Mesendoderm (in vitro differentiated cells): ENCODE measurements at regions not wholly inside any gene's neighbourhood (a gene's known extent, or its start where the extent isn't known, plus 50 kb on each side); places are given as distances from the start of the nearest gene placed in this dataset.
"Not testable (repeated sequence)": the region's sequence is repeated elsewhere in the genome, so short reads cannot be mapped to it uniquely, and the experiment has no call there.

Experiments used
- DNase-seq: peaks from one replicate; pipeline ENCODE4 v3.0.0; 2013
- H2AK5ac ChIP-seq: 2 replicates; pipeline ENCODE4 v1.6.1; 2013; ENCODE audit warnings: low read length, inconsistent platforms
- H2BK120ac ChIP-seq: 2 replicates; pipeline ENCODE4 v1.6.1; 2013; ENCODE audit warnings: low read depth, mild to moderate bottlenecking, low read length, moderate library complexity, mixed read lengths
- H2BK15ac ChIP-seq: replicated peaks from 2 replicates; pipeline ENCODE4 v1.6.1; 2013; ENCODE audit warnings: low read depth, mild to moderate bottlenecking, moderate library complexity
- H2BK5ac ChIP-seq: 2 replicates; pipeline ENCODE4 v1.6.1; 2013; ENCODE audit warnings: low read length, inconsistent platforms
- H3K18ac ChIP-seq: 2 replicates; pipeline ENCODE4 v1.6.1; 2013; ENCODE audit warnings: mild to moderate bottlenecking, low read length, mixed read lengths
- H3K23ac ChIP-seq: one replicate; pipeline ENCODE4 v1.6.1; 2013; ENCODE audit warnings: low read length
- H3K27ac ChIP-seq: 2 replicates; pipeline ENCODE4 v1.5.1; 2013; ENCODE audit warnings: low read depth, mild to moderate bottlenecking, inconsistent platforms, low read length, moderate library complexity
- H3K27me3 ChIP-seq: 2 replicates; pipeline ENCODE4 v1.6.1; 2013; ENCODE audit warnings: low read length, control low read depth, mild to moderate bottlenecking, inconsistent platforms; ENCODE audit not compliant: insufficient read depth, poor library complexity
- H3K36me3 ChIP-seq: 2 replicates; pipeline ENCODE4 v1.6.1; 2013; ENCODE audit warnings: low read length, inconsistent platforms; ENCODE audit not compliant: control insufficient read depth, insufficient read depth
- H3K4ac ChIP-seq: one replicate; pipeline ENCODE4 v1.6.1; 2013; ENCODE audit warnings: low read depth, mild to moderate bottlenecking, low read length, moderate library complexity
- H3K4me1 ChIP-seq: 2 replicates; pipeline ENCODE4 v1.6.1; 2013; ENCODE audit warnings: low read depth, low read length, inconsistent platforms; ENCODE audit not compliant: control insufficient read depth
- H3K4me2 ChIP-seq: 2 replicates; pipeline ENCODE4 v1.6.1; 2013; ENCODE audit warnings: low read length
- H3K4me3 ChIP-seq: 2 replicates; pipeline ENCODE4 v1.5.1; 2013; ENCODE audit warnings: mild to moderate bottlenecking, low read length
- H3K56ac ChIP-seq: one replicate; pipeline ENCODE4 v1.6.1; 2013; ENCODE audit warnings: low read length
- H3K79me1 ChIP-seq: 2 replicates; pipeline ENCODE4 v1.6.1; 2013; ENCODE audit warnings: low read length, inconsistent platforms
- H3K79me2 ChIP-seq: 2 replicates; pipeline ENCODE4 v1.6.1; 2013; ENCODE audit warnings: mild to moderate bottlenecking, low read length; ENCODE audit not compliant: control insufficient read depth, insufficient read depth
- H3K9ac ChIP-seq: 2 replicates; pipeline ENCODE4 v1.6.1; 2013; ENCODE audit warnings: low read length, inconsistent platforms
- H4K5ac ChIP-seq: one replicate; pipeline ENCODE4 v1.6.1; 2013; ENCODE audit warnings: low read length
- H4K8ac ChIP-seq: one replicate; pipeline ENCODE4 v1.6.1; 2013; ENCODE audit warnings: low read depth, mild to moderate bottlenecking, control low read depth, low read length, moderate library complexity
- WGBS: extraction: QIAGEN DNeasy Blood & Tissue Kit; methylation state at CpG from one replicate; pipeline ENCODE4 v1.1.7; 2013; ENCODE audit warnings: low lambda C conversion rate, missing lambda C conversion rate; ENCODE audit not compliant: insufficient coverage; ENCODE audit errors: extremely low coverage; 5-methylcytosine and 5-hydroxymethylcytosine counted together

DNA sequence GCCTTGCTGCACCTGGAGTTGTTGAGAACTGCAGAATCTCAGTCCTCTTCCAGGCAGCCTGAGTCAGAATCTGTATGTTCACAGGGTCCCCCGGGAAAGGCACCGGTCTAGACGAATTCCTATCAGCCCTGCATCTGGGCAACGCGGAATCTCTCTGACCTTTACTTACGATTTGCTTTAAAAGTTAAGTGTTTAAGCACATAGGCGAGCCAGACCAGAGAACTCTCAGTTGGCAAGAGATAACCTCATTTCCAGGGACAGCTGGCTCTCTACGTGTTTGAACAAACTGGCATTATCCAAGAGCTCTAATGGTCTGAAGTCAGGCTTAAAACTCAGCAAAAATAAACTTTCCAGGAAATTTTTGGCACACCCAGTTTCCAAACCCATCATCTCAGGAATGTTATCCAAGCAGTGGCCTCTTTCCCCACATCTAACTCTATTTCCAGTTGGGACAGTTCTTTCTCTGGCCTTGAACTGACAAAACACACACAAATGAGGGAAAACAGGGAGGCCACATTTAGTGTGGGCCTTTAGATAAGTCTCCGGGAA lies 53.4 kb downstream of the HES1 start:
- Histone ChIP-seq H3K27ac (no peak overlapping the region), H4K8ac (no peak overlapping the region), H3K4ac (no peak overlapping the region), H3K56ac (no peak overlapping the region), H3K36me3 (no peaks in the 10 kb centered on the region), H2BK120ac (no peak overlapping the region), H3K4me3 (no peak overlapping the region), H4K5ac (no peak overlapping the region), H2BK5ac (no peak overlapping the region), H3K4me2 (no peak overlapping the region), H3K27me3 (no peaks in the 10 kb centered on the region), H2BK15ac (no peak overlapping the region), H3K79me2 (no peaks in the 10 kb centered on the region), H3K4me1 (no peaks in the 10 kb centered on the region), H3K18ac (no peak overlapping the region), H3K23ac (no peak overlapping the region), H2AK5ac (no peak overlapping the region), H3K9ac (no peak overlapping the region), H3K79me1 (no peaks in the 10 kb centered on the region)
- no peak for DNase-seq
- no CpG with 5 or more reads among the region's 9 CpGs for WGBS

DNA sequence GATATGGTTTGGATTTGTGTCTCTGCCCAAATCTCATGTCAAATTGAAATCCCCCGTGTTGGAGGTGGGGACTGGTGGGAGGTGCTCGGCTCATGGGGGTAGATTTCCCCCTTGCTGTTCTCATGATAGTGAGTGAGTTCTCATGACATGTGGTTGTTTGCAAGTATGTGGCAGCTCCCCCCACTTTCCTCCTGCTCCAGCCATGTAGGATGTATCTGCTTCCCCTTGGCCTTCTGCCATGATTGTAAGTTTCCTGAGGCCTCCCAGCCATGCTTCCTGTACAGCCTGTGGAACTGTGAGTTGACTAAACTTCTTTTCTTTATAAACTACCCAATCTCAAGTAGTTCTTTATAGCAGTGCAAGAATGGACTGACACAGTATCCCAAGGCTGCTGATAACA lies 55.9 kb downstream of the HES1 start:
- H4K8ac ChIP-seq, H4K5ac ChIP-seq, H3K4me2 ChIP-seq, H2BK5ac ChIP-seq, H2BK15ac ChIP-seq, H3K4ac ChIP-seq, DNase-seq, H3K27ac ChIP-seq, H3K79me2 ChIP-seq, H3K27me3 ChIP-seq, H3K4me3 ChIP-seq, H2BK120ac ChIP-seq, H3K79me1 ChIP-seq, H3K23ac ChIP-seq, H3K18ac ChIP-seq, H3K4me1 ChIP-seq, H3K36me3 ChIP-seq, H3K9ac ChIP-seq, H3K56ac ChIP-seq, H2AK5ac ChIP-seq: not testable (repeated sequence)
- WGBS = no CpG with 5 or more reads among the region's 2 CpGs

DNA sequence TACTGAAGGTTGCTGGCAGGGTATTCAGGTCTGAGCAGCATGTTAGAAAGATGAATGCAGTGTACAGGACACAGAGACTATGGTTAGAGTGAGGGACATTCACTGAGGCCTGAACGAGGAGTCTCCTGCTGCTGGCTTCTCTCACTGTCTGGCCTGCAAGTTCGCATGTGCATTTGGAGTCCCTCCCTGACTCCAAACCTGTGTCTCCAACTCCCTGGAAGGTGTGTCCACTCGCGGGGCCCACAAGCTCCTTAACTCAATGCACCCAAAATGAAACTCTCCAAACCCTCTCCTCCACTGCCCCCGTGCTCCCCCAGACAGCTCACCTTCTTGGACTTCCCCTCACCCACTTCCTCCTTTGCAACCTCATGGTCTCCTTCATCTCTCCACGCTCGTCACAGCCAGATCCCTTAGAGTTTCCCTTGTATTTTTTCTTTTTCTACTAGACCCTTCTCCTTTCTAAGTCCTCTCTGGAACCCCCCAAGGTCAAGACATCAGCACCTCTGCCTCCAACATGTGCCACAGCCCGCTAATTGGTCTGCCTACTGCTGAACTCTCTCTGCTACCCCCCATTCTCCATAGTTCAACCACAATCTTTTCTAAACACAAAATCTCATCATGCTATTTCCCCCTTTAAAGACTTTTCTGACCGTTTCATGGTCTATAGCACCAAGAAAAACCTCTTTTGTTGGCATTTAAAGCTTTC lies 58.3 kb downstream of the HES1 start:
- H3K27me3 ChIP-seq = no peaks in the 10 kb centered on the region
- no peaks in the 10 kb centered on the region for H3K4me1 ChIP-seq
- peak overlapping the region; percentile 39 for H3K56ac ChIP-seq
- no peak overlapping the region for H3K4me2 ChIP-seq
- no peak for DNase-seq
- no peak overlapping the region for H2BK120ac ChIP-seq
- H3K4me3 ChIP-seq = no peak overlapping the region
- H3K23ac ChIP-seq = no peak overlapping the region
- no peak overlapping the region for H4K5ac ChIP-seq
- H4K8ac ChIP-seq = no peak overlapping the region
- no peaks in the 10 kb centered on the region for H3K36me3 ChIP-seq
- H2BK15ac ChIP-seq = no peak overlapping the region
- no peak overlapping the region for H2AK5ac ChIP-seq
- H3K18ac ChIP-seq = no peak overlapping the region
- H2BK5ac ChIP-seq = no peak overlapping the region
- H3K79me1 ChIP-seq = no peaks in the 10 kb centered on the region
- H3K4ac ChIP-seq = no peak overlapping the region
- WGBS = no CpG with 5 or more reads among the region's 9 CpGs
- H3K27ac ChIP-seq = no peak overlapping the region
- H3K79me2 ChIP-seq = no peaks in the 10 kb centered on the region
- H3K9ac ChIP-seq = no peak overlapping the region

DNA sequence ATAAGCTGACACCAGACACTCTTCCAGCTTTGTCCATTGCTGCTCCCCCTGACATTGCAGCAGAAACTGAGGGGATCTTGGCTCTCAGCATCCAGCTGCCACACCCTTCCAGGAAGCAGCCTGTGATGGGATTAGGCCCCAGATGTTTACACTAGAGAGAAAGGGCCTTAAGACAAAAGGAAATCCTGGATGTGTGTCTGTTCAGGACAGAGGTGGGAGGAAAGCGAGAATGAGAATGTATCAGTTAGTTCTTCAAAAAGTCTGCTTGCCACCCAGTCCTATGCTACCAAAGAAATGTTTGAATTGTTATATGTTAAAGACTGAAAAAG lies 58.8 kb downstream of the HES1 start:
- no peak overlapping the region for H3K4me2 ChIP-seq
- H3K36me3 ChIP-seq = no peaks in the 10 kb centered on the region
- no peaks in the 10 kb centered on the region for H3K4me1 ChIP-seq
- H4K8ac ChIP-seq = no peak overlapping the region
- no peak overlapping the region for H2BK120ac ChIP-seq
- no peak overlapping the region for H2BK15ac ChIP-seq
- no peak overlapping the region for H2BK5ac ChIP-seq
- H3K4ac ChIP-seq = no peak overlapping the region
- no peak overlapping the region for H3K56ac ChIP-seq
- no peaks in the 10 kb centered on the region for H3K27me3 ChIP-seq
- no peak overlapping the region for H3K9ac ChIP-seq
- H3K23ac ChIP-seq = no peak overlapping the region
- no peak overlapping the region for H4K5ac ChIP-seq
- DNase-seq = no peak
- H3K4me3 ChIP-seq = no peak overlapping the region
- WGBS = no CpG with 5 or more reads among the region's 1 CpG
- H3K79me1 ChIP-seq = no peaks in the 10 kb centered on the region
- H3K27ac ChIP-seq = no peak overlapping the region
- H3K79me2 ChIP-seq = no peaks in the 10 kb centered on the region
- H2AK5ac ChIP-seq = no peak overlapping the region
- H3K18ac ChIP-seq = no peak overlapping the region

DNA sequence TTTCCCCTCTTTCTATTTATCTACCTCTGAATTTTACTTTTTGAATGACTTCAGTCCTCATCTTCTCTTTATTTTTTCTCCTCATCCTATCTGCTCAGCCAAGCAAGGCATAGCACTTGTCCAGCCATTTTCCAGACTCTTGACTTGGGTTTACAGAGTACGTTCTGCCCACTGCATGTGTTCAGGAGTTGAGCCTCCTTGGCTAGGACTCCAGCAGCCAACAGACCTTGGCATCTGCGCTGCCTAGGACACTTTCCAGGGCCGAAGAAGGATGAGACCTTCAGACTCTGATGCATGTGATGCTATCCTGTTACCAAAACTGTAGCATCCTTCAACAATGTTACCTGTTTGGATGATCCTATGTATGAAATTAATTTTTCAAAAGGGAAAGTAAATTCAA lies 59.7 kb downstream of the HES1 start:
- Histone ChIP-seq H3K79me1 (no peaks in the 10 kb centered on the region), H3K27ac (no peak overlapping the region), H2BK5ac (no peak overlapping the region), H2BK120ac (no peak overlapping the region), H3K4ac (no peak overlapping the region), H3K23ac (no peak overlapping the region), H4K8ac (no peak overlapping the region), H4K5ac (no peak overlapping the region), H3K9ac (no peak overlapping the region), H3K4me3 (no peak overlapping the region), H3K4me1 (no peaks in the 10 kb centered on the region), H2AK5ac (no peak overlapping the region), H3K27me3 (no peaks in the 10 kb centered on the region), H3K56ac (no peak overlapping the region), H3K18ac (no peak overlapping the region), H2BK15ac (no peak overlapping the region), H3K79me2 (no peaks in the 10 kb centered on the region), H3K36me3 (no peaks in the 10 kb centered on the region), H3K4me2 (no peak overlapping the region)
- DNase-seq = no peak
- WGBS = no CpG with 5 or more reads among the region's 3 CpGs

DNA sequence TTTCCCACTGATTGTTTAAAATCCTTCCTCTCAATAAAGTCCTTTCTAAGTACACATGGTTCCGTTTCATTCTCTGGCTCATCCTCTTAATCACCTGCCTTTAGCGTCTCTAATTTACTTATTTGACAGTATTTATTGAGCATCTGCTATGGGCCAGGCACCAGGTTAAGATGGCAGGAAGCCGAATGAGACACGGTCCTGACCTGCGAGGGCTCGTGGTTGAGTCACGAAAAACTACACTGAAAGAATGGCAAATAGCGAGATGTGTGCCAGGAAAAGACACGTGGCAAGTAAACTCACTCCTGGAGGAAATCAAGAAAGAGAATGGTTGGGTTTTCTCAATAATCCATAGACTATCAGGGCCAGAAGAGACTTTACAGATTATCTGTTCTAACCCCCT lies 60.9 kb downstream of the HES1 start:
- no peak for DNase-seq
- Histone ChIP-seq H2BK120ac (no peak overlapping the region), H3K9ac (no peak overlapping the region), H3K79me2 (no peaks in the 10 kb centered on the region), H3K23ac (no peak overlapping the region), H3K4me1 (no peaks in the 10 kb centered on the region), H3K4ac (no peak overlapping the region), H3K56ac (no peak overlapping the region), H4K5ac (no peak overlapping the region), H2AK5ac (no peak overlapping the region), H3K4me2 (no peak overlapping the region), H3K27ac (no peak overlapping the region), H3K79me1 (no peaks in the 10 kb centered on the region), H3K36me3 (no peaks in the 10 kb centered on the region), H3K18ac (no peak overlapping the region), H3K4me3 (no peak overlapping the region), H2BK15ac (no peak overlapping the region), H4K8ac (no peak overlapping the region), H2BK5ac (no peak overlapping the region), H3K27me3 (no peaks in the 10 kb centered on the region)
- no CpG with 5 or more reads among the region's 9 CpGs for WGBS
